ENCODE measurements at regions not wholly inside any gene's neighbourhood (a gene's known extent, or its start where the extent isn't known, plus 50 kb on each side); places are given as distances from the start of the nearest gene placed in this dataset.

GRCh38 chr10:77710759-77711682 lies 73.4 kb upstream of the KCNMA1 start:
- DNase-seq (ENCODE audit: low read depth in 3 of 3): peak; percentile 22 to 57 (median 41)

GRCh38 chr10:77710081-77710551 lies 72.5 kb upstream of the KCNMA1 start:
- DNase-seq (ENCODE audit: low read depth in 3 of 3): no peak

DNA sequence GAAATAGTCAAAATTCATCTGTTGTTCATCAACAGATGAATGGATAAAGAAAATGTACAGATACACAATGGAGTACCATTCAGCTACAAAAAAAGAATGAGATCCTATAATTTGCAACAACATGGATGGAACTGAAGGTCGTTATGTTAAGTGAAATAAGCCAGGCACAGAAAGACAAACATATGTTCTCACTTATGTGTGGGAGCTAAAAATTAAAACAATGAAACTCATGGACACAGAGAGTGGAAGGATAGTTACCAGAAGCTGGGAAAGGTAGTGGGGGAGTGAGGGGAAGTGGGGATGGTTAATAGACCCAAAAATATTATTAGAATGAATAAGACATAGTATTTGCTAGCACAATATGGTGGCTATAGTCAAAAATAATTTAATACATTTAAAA lies 70.0 kb upstream of the KCNMA1 start:
- no peak for DNase-seq (ENCODE audit: low read depth in 3 of 3)

GRCh38 chr10:77702166-77702565 lies 64.6 kb upstream of the KCNMA1 start:
- DNase-seq (ENCODE audit: low read depth in 3 of 3): no peak

- no peak for DNase-seq (ENCODE audit: low read depth in 3 of 3)
Observed at GRCh38 chr10:77700086-77700485, 62.5 kb upstream of the KCNMA1 start.

- no peak for DNase-seq (ENCODE audit: low read depth in 3 of 3)
Observed at GRCh38 chr10:77699080-77699645, 61.6 kb upstream of the KCNMA1 start.

GRCh38 chr10:77698267-77698931 lies 60.8 kb upstream of the KCNMA1 start:
- no peak for DNase-seq (ENCODE audit: low read depth in 3 of 3)

GRCh38 chr10:77696584-77696983 lies 59.0 kb upstream of the KCNMA1 start:
- no peak for DNase-seq (ENCODE audit: low read depth in 3 of 3)

GRCh38 chr10:77695186-77695585 lies 57.6 kb upstream of the KCNMA1 start:
- DNase-seq (ENCODE audit: low read depth in 3 of 3): no peak

- no peak for DNase-seq (ENCODE audit: low read depth in 3 of 3)
Observed at GRCh38 chr10:77692782-77693181, 55.2 kb upstream of the KCNMA1 start.

DNA sequence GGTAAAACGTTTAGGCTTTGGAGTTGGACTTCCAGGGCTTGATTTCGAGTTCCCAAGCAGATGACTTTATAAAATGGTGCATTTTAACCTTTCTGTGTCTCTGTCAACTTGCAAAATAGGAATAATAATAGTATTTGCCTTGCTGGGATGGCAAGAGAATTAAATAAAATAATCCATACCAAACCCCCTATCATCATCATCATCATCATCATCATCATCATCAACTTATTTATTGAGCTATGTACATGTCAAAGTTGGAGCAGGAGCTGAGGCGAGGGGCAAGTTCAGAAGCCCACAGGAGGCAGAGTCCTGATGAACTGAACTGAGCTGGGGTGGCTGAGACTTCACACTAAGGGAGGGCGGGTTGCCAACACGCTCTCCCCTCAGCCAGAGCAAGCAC lies 51.7 kb upstream of the KCNMA1 start:
- DNase-seq (ENCODE audit: low read depth in 3 of 3): no peak

- no peak for DNase-seq (ENCODE audit: low read depth in 3 of 3)
Observed at GRCh38 chr10:77687621-77688020, 50.0 kb upstream of the KCNMA1 start.
